ENCODE measurements at regions not wholly inside any gene's neighbourhood (a gene's known extent, or its start where the extent isn't known, plus 50 kb on each side); places are given as distances from the start of the nearest gene placed in this dataset.

- TF ChIP-seq POLR2A (IDR thresholded peaks at IDR 0.05) = no peak
- no peak for TF ChIP-seq CTCF (IDR thresholded peaks at IDR 0.05)
These were observed 105.6 kb upstream of the EPHA4 start for GRCh38 chr2:221677688-221678087.
